Mesendoderm (in vitro differentiated cells): ENCODE measurements at regions not wholly inside any gene's neighbourhood (a gene's known extent, or its start where the extent isn't known, plus 50 kb on each side); places are given as distances from the start of the nearest gene placed in this dataset.

ENCODE experiments used
- DNase-seq: peaks from one replicate; pipeline ENCODE4 v3.0.0; 2013
- H2AK5ac ChIP-seq: 2 replicates; pipeline ENCODE4 v1.6.1; 2013; ENCODE audit warnings: low read length, inconsistent platforms
- H2BK120ac ChIP-seq: 2 replicates; pipeline ENCODE4 v1.6.1; 2013; ENCODE audit warnings: low read depth, mild to moderate bottlenecking, low read length, moderate library complexity, mixed read lengths
- H2BK15ac ChIP-seq: replicated peaks from 2 replicates; pipeline ENCODE4 v1.6.1; 2013; ENCODE audit warnings: low read depth, mild to moderate bottlenecking, moderate library complexity
- H2BK5ac ChIP-seq: 2 replicates; pipeline ENCODE4 v1.6.1; 2013; ENCODE audit warnings: low read length, inconsistent platforms
- H3K18ac ChIP-seq: 2 replicates; pipeline ENCODE4 v1.6.1; 2013; ENCODE audit warnings: mild to moderate bottlenecking, low read length, mixed read lengths
- H3K23ac ChIP-seq: one replicate; pipeline ENCODE4 v1.6.1; 2013; ENCODE audit warnings: low read length
- H3K27ac ChIP-seq: 2 replicates; pipeline ENCODE4 v1.5.1; 2013; ENCODE audit warnings: low read depth, mild to moderate bottlenecking, inconsistent platforms, low read length, moderate library complexity
- H3K27me3 ChIP-seq: 2 replicates; pipeline ENCODE4 v1.6.1; 2013; ENCODE audit warnings: low read length, control low read depth, mild to moderate bottlenecking, inconsistent platforms; ENCODE audit not compliant: insufficient read depth, poor library complexity
- H3K36me3 ChIP-seq: 2 replicates; pipeline ENCODE4 v1.6.1; 2013; ENCODE audit warnings: low read length, inconsistent platforms; ENCODE audit not compliant: control insufficient read depth, insufficient read depth
- H3K4ac ChIP-seq: one replicate; pipeline ENCODE4 v1.6.1; 2013; ENCODE audit warnings: low read depth, mild to moderate bottlenecking, low read length, moderate library complexity
- H3K4me1 ChIP-seq: 2 replicates; pipeline ENCODE4 v1.6.1; 2013; ENCODE audit warnings: low read depth, low read length, inconsistent platforms; ENCODE audit not compliant: control insufficient read depth
- H3K4me2 ChIP-seq: 2 replicates; pipeline ENCODE4 v1.6.1; 2013; ENCODE audit warnings: low read length
- H3K4me3 ChIP-seq: 2 replicates; pipeline ENCODE4 v1.5.1; 2013; ENCODE audit warnings: mild to moderate bottlenecking, low read length
- H3K56ac ChIP-seq: one replicate; pipeline ENCODE4 v1.6.1; 2013; ENCODE audit warnings: low read length
- H3K79me1 ChIP-seq: 2 replicates; pipeline ENCODE4 v1.6.1; 2013; ENCODE audit warnings: low read length, inconsistent platforms
- H3K79me2 ChIP-seq: 2 replicates; pipeline ENCODE4 v1.6.1; 2013; ENCODE audit warnings: mild to moderate bottlenecking, low read length; ENCODE audit not compliant: control insufficient read depth, insufficient read depth
- H3K9ac ChIP-seq: 2 replicates; pipeline ENCODE4 v1.6.1; 2013; ENCODE audit warnings: low read length, inconsistent platforms
- H4K5ac ChIP-seq: one replicate; pipeline ENCODE4 v1.6.1; 2013; ENCODE audit warnings: low read length
- H4K8ac ChIP-seq: one replicate; pipeline ENCODE4 v1.6.1; 2013; ENCODE audit warnings: low read depth, mild to moderate bottlenecking, control low read depth, low read length, moderate library complexity
- WGBS: extraction: QIAGEN DNeasy Blood & Tissue Kit; methylation state at CpG from one replicate; pipeline ENCODE4 v1.1.7; 2013; ENCODE audit warnings: low lambda C conversion rate, missing lambda C conversion rate; ENCODE audit not compliant: insufficient coverage; ENCODE audit errors: extremely low coverage; 5-methylcytosine and 5-hydroxymethylcytosine counted together

DNA sequence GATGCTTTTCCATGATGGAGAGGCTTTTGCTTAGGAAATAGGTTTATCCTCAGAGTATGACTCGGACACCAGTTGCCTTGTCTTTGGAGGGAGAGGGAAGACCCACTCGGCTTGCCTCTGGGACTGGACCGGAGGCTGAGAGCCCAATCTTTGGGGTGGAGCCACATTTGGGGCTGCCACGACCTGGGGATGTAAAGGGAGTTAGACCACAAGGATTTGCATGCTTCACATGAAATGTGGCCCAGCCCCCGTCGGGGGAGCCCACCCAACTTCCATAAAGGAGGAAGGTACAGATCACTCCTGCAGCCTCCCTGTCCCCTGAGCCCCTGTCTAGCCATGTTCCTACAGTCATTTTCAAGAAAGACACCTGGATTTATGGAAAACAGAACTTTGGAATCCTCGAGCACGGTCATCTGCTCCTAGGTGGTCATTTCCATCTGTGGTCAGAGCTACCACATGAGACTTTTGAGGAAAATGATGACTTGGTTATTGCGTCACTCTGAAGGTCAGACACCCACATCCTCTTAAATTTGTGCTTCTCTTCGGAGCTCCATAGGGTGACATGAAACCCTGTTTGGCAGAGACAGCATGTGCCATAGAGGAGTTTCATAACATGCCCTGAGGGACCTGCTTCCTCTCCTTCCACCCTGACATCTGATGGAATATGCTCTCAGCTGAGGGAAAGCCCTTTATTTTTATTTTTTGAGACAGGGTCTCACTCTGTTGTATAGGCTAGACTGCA is 99.4 kb upstream of the SLC45A1 start:
- WGBS: no CpG with 5 or more reads among the region's 10 CpGs
- no peak overlapping the region for H2BK15ac ChIP-seq
- no peak overlapping the region for H2BK5ac ChIP-seq
- no peak overlapping the region for H4K5ac ChIP-seq
- H3K36me3 ChIP-seq: no peaks in the 10 kb centered on the region
- H2BK120ac ChIP-seq: no peak overlapping the region
- H3K79me1 ChIP-seq: no peaks in the 10 kb centered on the region
- no peak overlapping the region for H3K56ac ChIP-seq
- H2AK5ac ChIP-seq: no peak overlapping the region
- no peak overlapping the region for H3K4ac ChIP-seq
- H3K27me3 ChIP-seq: no peaks in the 10 kb centered on the region
- H3K4me1 ChIP-seq: peaks cover 4% of the 10 kb centered on the region
- H3K23ac ChIP-seq: no peak overlapping the region
- no peak overlapping the region for H3K4me2 ChIP-seq
- H3K4me3 ChIP-seq: no peak overlapping the region
- no peak overlapping the region for H3K9ac ChIP-seq
- no peak overlapping the region for H3K27ac ChIP-seq
- H4K8ac ChIP-seq: no peak overlapping the region
- H3K18ac ChIP-seq: no peak overlapping the region
- no peak for DNase-seq
- H3K79me2 ChIP-seq: no peaks in the 10 kb centered on the region

DNA sequence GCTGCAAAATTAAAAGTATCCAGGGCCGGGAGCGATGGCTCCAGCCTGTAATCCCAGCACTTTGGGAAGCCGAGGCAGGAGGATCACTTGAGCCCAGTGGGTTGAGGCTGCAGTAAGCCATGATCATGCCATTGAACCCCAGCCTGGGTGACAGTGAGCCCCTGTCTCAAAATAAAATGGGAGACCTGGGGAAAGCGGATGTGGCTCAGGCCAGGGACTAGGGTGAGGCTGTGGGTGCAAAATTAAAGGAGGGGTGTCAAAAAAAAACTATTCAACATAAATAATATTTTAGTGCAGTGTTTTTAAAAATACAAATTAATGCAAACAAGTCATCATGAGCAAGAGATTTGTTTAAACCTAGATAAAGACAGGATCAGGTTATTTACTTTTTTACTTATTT is 100.1 kb upstream of the SLC45A1 start:
- no peak overlapping the region for H3K4ac ChIP-seq
- no peak overlapping the region for H3K27ac ChIP-seq
- H2BK15ac ChIP-seq: no peak overlapping the region
- no peak overlapping the region for H3K4me2 ChIP-seq
- H3K23ac ChIP-seq: no peak overlapping the region
- H2BK120ac ChIP-seq: no peak overlapping the region
- peak overlapping the region; percentile 82 for H3K56ac ChIP-seq
- peak overlapping the region; percentile 70 for H3K9ac ChIP-seq
- H2BK5ac ChIP-seq: no peak overlapping the region
- no peaks in the 10 kb centered on the region for H3K79me2 ChIP-seq
- peaks cover 4% of the 10 kb centered on the region for H3K4me1 ChIP-seq
- no peaks in the 10 kb centered on the region for H3K79me1 ChIP-seq
- H4K8ac ChIP-seq: peak overlapping the region; percentile 83
- WGBS: no CpG with 5 or more reads among the region's 4 CpGs
- no peaks in the 10 kb centered on the region for H3K27me3 ChIP-seq
- no peak overlapping the region for H3K4me3 ChIP-seq
- H2AK5ac ChIP-seq: no peak overlapping the region
- H3K18ac ChIP-seq: peak overlapping the region; percentile 92
- no peak for DNase-seq
- no peak overlapping the region for H4K5ac ChIP-seq
- no peaks in the 10 kb centered on the region for H3K36me3 ChIP-seq

DNA sequence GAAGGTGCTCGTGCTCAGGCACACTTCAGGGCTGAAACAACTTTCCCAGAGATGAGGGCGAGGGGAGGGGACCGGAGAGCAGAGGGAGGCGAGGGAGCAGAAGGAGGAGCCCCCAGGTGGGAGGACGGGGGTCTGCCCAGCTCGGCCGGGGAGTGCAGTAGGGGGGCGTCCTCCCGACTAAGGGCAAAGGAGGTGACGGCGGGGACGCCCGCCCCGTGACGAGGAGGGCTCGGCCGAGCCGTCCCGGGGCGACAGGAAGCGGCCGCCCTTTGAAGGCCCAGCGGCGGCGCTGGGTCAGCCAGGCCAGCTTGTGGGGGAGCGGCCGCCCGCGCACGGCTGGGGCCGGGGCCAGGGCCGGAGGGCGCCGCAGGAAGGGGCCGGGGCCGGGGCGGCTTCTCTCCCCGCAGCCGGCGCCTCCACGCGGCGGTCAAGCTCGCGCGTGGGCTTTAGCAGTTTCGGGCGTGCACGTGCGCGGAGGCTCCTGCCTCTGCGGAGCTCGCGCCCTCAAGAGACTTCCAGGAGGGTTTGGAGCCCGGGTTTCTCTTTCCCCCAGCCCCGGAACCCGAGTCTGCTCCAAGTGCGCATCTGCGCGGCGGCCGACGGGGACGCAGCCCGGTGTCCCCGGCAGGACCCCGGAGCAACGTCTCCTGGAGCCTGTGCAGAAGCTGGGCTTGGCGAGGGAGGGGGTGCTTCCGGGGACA is 100.8 kb upstream of the SLC45A1 start:
- H3K4me1 ChIP-seq: peaks cover 4% of the 10 kb centered on the region
- H3K79me2 ChIP-seq: no peaks in the 10 kb centered on the region
- H3K4me3 ChIP-seq: no peak overlapping the region
- no peak overlapping the region for H2BK120ac ChIP-seq
- H2BK5ac ChIP-seq: peak overlapping the region; percentile 40
- peak overlapping the region; percentile 83 for H4K8ac ChIP-seq
- H3K27ac ChIP-seq: no peak overlapping the region
- peak overlapping the region; percentile 39 for H3K4ac ChIP-seq
- peak overlapping the region; percentile 82 for H3K56ac ChIP-seq
- no CpG with 5 or more reads among the region's 70 CpGs for WGBS
- no peaks in the 10 kb centered on the region for H3K79me1 ChIP-seq
- H3K36me3 ChIP-seq: no peaks in the 10 kb centered on the region
- H4K5ac ChIP-seq: no peak overlapping the region
- H3K9ac ChIP-seq: peak overlapping the region; percentile 70
- peak overlapping the region; percentile 52 for H3K4me2 ChIP-seq
- peak overlapping the region; percentile 15 for H3K23ac ChIP-seq
- H2AK5ac ChIP-seq: no peak overlapping the region
- H3K27me3 ChIP-seq: no peaks in the 10 kb centered on the region
- H2BK15ac ChIP-seq: peak overlapping the region; percentile 38
- peak overlapping the region; percentile 92 for H3K18ac ChIP-seq
- peak; percentile 74 for DNase-seq

DNA sequence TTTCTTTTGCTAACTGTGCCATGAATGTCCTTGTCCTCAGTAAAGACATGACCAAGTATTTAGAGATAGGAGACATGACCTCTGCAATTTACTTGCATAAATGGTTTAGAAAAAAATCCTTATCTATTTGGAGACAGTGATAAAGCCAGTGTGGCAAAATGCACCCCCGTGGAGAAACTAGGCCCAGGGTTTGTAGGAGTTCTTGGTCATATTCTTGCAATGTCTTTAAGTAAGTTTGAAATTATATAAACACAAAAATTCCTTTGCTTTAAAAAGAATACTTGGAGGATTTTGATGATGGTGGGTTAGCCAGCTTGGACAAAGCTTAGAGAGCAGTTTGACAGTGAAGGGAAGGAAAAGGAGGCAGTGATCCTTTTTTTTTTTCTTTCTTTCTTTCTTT is 101.9 kb upstream of the SLC45A1 start:
- Histone ChIP-seq H4K8ac (no peak overlapping the region), H3K9ac (no peak overlapping the region), H3K79me2 (no peaks in the 10 kb centered on the region), H3K27ac (no peak overlapping the region), H2BK5ac (no peak overlapping the region), H3K4me2 (no peak overlapping the region), H3K4me1 (peaks cover 4% of the 10 kb centered on the region), H3K4me3 (no peak overlapping the region), H2AK5ac (no peak overlapping the region), H3K18ac (no peak overlapping the region), H4K5ac (no peak overlapping the region), H3K56ac (no peak overlapping the region), H3K23ac (no peak overlapping the region), H3K27me3 (no peaks in the 10 kb centered on the region), H3K4ac (no peak overlapping the region), H2BK15ac (no peak overlapping the region), H2BK120ac (peak overlapping the region; percentile 69), H3K36me3 (no peaks in the 10 kb centered on the region), H3K79me1 (no peaks in the 10 kb centered on the region)
- WGBS: no CpG with 5 or more reads among the region's 1 CpG
- peak; percentile 54 for DNase-seq

DNA sequence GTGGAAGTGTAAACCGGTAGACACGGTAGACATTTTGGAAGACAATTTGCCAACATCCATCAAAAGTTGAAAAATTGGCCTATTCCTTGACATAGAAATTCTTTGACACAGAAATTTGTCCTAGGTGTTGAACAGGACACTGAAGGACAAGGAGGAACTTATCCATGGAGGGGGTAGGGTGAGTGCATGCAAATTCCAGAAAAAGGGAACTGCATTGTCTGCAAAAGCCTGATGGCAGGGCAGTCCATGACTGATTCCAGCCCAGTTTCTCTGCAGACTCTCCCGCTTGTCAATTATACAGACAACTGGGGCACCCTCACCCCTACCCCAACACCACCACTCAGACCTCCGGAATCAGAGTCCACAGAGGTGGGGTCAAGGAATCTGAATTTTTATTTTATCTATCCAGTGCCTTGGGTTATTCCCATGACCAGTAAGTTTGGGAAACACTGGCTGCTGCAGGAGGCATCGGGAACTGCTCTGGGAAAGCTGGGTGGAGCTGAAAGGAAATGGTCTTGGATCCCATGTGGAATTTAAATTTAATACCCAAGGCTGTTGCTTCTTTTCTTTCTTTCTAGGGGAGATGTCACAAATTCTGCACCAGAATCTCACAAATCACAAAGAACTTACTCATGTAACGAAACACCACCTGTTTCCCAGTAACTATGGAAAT is 103.3 kb upstream of the SLC45A1 start:
- Histone ChIP-seq H3K56ac (no peak overlapping the region), H3K27ac (no peak overlapping the region), H2AK5ac (no peak overlapping the region), H3K79me1 (no peaks in the 10 kb centered on the region), H3K4me2 (no peak overlapping the region), H3K23ac (no peak overlapping the region), H3K4me3 (no peak overlapping the region), H3K27me3 (no peaks in the 10 kb centered on the region), H3K36me3 (no peaks in the 10 kb centered on the region), H4K8ac (no peak overlapping the region), H3K4ac (no peak overlapping the region), H2BK120ac (no peak overlapping the region), H3K18ac (no peak overlapping the region), H4K5ac (no peak overlapping the region), H3K9ac (no peak overlapping the region), H3K79me2 (no peaks in the 10 kb centered on the region), H3K4me1 (peaks cover 4% of the 10 kb centered on the region), H2BK5ac (no peak overlapping the region), H2BK15ac (no peak overlapping the region)
- DNase-seq: peak; percentile 63
- WGBS: no CpG with 5 or more reads among the region's 6 CpGs
